ENCODE measurements at regions not wholly inside any gene's neighbourhood (a gene's known extent, or its start where the extent isn't known, plus 50 kb on each side); places are given as distances from the start of the nearest gene placed in this dataset.

DNA sequence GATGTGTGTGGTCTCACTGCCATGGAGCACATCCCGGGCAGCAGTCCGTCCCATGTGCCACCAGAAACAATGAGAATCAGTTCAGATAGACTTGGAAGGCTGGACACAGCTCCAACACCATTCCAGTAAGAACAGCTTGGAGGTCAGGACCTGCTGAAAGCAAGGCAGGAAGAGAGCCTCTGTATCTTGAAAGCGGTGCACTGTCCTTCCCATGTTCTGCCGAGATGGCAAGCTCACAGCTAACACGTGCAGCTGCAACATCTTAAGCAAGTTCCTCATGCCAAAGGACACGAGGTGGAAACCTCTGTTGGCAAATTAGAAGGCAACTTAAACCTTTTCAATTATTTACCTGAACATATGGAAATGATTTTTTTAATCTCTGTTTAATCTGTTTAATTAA lies 175.4 kb downstream of the DLEU7 start (continued):
- TF ChIP-seq, protein P1, sequence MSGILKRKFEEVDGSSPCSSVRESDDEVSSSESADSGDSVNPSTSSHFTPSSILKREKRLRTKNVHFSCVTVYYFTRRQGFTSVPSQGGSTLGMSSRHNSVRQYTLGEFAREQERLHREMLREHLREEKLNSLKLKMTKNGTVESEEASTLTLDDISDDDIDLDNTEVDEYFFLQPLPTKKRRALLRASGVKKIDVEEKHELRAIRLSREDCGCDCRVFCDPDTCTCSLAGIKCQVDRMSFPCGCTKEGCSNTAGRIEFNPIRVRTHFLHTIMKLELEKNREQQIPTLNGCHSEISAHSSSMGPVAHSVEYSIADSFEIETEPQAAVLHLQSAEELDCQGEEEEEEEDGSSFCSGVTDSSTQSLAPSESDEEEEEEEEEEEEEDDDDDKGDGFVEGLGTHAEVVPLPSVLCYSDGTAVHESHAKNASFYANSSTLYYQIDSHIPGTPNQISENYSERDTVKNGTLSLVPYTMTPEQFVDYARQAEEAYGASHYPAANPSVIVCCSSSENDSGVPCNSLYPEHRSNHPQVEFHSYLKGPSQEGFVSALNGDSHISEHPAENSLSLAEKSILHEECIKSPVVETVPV (CRISPR knock-in tag; IDR thresholded peaks at IDR 0.05), result no peak
- TF ChIP-seq TSHZ2 (CRISPR knock-in tag; IDR thresholded peaks at IDR 0.05) (no peak), ARNTL (CRISPR knock-in tag; IDR thresholded peaks at IDR 0.05; ENCODE audit: borderline replicate concordance, low read depth) (no peak), PPARA (CRISPR knock-in tag; IDR thresholded peaks at IDR 0.05; ENCODE audit: borderline replicate concordance) (no peak), ZNF70 (CRISPR knock-in tag; IDR thresholded peaks at IDR 0.05) (no peak)

DNA sequence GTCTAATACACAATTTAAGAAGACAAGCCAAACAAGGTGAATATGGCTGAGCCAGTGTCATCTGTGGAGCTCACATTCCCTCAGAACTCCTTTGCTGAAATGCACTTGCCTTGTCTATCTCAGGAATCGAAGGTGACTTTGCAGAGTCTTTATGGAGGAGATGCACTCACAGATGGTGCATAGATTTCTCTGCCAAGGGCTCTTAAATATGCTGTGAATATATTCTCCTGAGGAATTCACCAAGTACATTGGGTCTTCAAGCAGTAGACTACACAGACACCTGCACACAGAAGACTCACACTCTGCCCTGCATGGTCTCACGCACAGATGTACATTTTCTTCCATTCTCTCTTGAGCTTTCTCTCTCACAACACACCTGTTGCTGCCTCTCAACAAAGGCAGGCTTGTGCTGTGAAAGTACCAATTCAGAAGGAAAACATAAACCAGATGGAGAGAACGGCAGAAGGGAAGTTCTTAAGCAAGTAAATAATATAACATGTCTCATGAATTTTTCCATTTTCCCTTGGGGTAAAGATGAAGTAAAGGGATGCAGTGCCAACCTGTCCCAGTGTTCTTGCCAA lies 174.7 kb downstream of the DLEU7 start:
- no peak for ATAC-seq

DNA sequence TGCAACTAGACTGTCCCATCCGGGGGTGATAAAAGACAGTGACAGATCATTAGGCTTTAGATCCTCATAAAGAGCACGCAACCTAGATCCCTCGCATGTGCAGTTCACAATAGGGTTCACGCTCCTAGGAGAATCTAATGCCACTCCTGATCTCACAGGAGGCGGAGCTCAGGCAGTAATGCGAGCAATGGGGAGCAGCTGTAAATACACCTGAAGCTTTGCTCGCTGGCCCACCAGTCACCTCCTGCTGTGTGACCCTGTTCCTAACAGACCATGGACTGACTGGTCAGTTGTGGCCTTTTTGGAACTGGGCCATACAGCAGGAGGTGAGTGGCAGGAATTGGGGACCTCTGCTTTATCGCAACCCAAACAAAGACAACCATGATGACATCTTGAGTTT lies 173.2 kb downstream of the DLEU7 start:
- no peak for ATAC-seq
- TF ChIP-seq CSDC2 (CRISPR knock-in tag; IDR thresholded peaks at IDR 0.05) (no peak), SNAI2 (CRISPR knock-in tag; IDR thresholded peaks at IDR 0.05) (no peak), PPARA (CRISPR knock-in tag; IDR thresholded peaks at IDR 0.05; ENCODE audit: borderline replicate concordance) (no peak), ARNTL (CRISPR knock-in tag; IDR thresholded peaks at IDR 0.05; ENCODE audit: borderline replicate concordance, low read depth) (no peak), ZFP3 (CRISPR knock-in tag; IDR thresholded peaks at IDR 0.05) (no peak), OSR1 (CRISPR knock-in tag; IDR thresholded peaks at IDR 0.05) (no peak), RARB (CRISPR knock-in tag; IDR thresholded peaks at IDR 0.05) (no peak), ZC3H10 (CRISPR knock-in tag; IDR thresholded peaks at IDR 0.05) (no peak), ZFP30 (CRISPR knock-in tag; IDR thresholded peaks at IDR 0.05) (no peak), ZNF565 (CRISPR knock-in tag; conservative IDR thresholded peaks at IDR 0.05; ENCODE audit: low read depth) (no peak), TSHZ2 (CRISPR knock-in tag; IDR thresholded peaks at IDR 0.05) (no peak), CREB5 (CRISPR knock-in tag; IDR thresholded peaks at IDR 0.05; ENCODE audit: low read depth) (no peak), BACH2 (CRISPR knock-in tag; IDR thresholded peaks at IDR 0.05; ENCODE audit: borderline replicate concordance) (no peak), TCF4 (CRISPR knock-in tag; IDR thresholded peaks at IDR 0.05; ENCODE audit: borderline replicate concordance) (no peak)
- TF ChIP-seq, protein P2, sequence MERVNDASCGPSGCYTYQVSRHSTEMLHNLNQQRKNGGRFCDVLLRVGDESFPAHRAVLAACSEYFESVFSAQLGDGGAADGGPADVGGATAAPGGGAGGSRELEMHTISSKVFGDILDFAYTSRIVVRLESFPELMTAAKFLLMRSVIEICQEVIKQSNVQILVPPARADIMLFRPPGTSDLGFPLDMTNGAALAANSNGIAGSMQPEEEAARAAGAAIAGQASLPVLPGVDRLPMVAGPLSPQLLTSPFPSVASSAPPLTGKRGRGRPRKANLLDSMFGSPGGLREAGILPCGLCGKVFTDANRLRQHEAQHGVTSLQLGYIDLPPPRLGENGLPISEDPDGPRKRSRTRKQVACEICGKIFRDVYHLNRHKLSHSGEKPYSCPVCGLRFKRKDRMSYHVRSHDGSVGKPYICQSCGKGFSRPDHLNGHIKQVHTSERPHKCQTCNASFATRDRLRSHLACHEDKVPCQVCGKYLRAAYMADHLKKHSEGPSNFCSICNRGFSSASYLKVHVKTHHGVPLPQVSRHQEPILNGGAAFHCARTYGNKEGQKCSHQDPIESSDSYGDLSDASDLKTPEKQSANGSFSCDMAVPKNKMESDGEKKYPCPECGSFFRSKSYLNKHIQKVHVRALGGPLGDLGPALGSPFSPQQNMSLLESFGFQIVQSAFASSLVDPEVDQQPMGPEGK (CRISPR knock-in tag; IDR thresholded peaks at IDR 0.05; ENCODE audit: borderline replicate concordance), result no peak
- TF ChIP-seq, protein P1 (CRISPR knock-in tag; IDR thresholded peaks at IDR 0.05), result no peak

More for the DNA sequence above, 174.7 kb downstream of the DLEU7 start:
- TF ChIP-seq PPARA (CRISPR knock-in tag; IDR thresholded peaks at IDR 0.05; ENCODE audit: borderline replicate concordance) (no peak), ESRRG (CRISPR knock-in tag; IDR thresholded peaks at IDR 0.05) (no peak)

Data from SK-N-SH treated with all-trans-retinoic acid at 6 μM for 48 hours (cell line).